ENCODE measurements at regions not wholly inside any gene's neighbourhood (a gene's known extent, or its start where the extent isn't known, plus 50 kb on each side); places are given as distances from the start of the nearest gene placed in this dataset.

DNA sequence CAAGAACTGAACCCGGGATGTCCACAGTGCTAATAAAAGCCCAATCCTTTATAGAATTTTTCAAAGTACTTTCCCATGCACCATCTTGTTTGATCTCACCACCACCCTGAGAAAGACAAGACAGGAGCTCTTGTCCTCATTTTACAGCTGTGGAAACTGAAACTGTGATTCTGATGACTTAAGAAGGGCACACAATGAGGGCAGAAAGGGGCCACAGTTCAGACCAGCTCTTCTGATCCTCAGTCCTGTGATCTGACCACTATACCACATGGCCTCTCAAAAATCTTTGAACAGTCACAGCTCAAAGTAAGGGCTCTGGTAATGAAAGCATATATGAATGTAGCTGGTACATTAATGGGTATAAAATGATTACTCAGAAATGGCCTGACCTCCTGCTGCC lies 127.3 kb upstream of the CPEB2 start:
- DNase-seq (ENCODE audit: low spot score) = no peak
- H3K27ac ChIP-seq = no peak overlapping the region
- TF ChIP-seq, protein P1, sequence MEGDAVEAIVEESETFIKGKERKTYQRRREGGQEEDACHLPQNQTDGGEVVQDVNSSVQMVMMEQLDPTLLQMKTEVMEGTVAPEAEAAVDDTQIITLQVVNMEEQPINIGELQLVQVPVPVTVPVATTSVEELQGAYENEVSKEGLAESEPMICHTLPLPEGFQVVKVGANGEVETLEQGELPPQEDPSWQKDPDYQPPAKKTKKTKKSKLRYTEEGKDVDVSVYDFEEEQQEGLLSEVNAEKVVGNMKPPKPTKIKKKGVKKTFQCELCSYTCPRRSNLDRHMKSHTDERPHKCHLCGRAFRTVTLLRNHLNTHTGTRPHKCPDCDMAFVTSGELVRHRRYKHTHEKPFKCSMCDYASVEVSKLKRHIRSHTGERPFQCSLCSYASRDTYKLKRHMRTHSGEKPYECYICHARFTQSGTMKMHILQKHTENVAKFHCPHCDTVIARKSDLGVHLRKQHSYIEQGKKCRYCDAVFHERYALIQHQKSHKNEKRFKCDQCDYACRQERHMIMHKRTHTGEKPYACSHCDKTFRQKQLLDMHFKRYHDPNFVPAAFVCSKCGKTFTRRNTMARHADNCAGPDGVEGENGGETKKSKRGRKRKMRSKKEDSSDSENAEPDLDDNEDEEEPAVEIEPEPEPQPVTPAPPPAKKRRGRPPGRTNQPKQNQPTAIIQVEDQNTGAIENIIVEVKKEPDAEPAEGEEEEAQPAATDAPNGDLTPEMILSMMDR (IDR thresholded peaks at IDR 0.05) = no peak
- no peak overlapping the region for H3K4me3 ChIP-seq

DNA sequence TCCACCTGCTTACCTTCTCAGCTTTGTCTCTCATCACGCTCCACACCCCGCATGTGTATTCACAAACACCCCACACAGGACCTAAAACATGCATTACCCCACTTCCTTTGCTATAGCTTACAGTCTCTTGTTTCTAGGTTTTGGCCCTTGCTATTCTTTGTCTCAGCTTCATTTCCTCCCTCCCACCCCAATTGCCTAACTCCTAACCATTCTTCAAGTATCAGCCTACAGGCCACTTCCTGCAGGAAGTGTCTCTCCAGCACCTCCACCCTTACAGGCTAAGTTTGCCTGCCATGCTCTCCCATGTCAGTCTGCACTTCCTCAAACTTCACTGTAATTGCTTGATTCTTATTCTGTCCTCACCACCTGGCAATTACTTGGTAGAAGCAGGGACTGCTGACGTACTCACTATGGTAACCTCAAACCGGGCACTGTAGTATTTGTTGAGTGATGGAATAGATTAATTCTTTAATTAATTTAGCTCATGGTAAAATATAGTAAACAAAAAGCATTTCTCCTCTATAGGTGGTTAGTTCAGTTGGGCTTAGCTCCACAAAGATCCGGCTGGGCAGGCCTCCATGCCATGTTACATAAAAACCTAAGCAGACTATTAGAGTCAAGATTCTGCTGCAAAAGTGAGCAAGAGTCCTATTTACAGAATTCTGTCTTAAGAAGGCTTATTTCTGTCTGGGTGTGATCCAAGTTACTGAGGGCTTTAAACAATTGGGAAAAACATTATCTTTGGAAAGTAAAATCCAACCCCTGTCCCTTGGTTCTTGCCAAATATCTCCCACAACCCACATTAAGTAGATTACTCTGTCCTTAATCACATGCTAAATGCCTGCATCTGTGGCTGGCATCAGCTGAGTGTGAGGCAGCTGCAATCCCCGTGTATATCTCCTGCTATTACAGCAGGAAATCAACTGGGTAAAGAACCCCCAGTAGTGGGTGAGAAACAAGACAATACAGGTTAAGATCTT lies 124.7 kb upstream of the CPEB2 start:
- no peak overlapping the region for H3K4me3 ChIP-seq
- DNase-seq (ENCODE audit: low spot score) = no peak
- H3K27ac ChIP-seq = no peak overlapping the region
- TF ChIP-seq, protein P1 (IDR thresholded peaks at IDR 0.05) = no peak

DNA sequence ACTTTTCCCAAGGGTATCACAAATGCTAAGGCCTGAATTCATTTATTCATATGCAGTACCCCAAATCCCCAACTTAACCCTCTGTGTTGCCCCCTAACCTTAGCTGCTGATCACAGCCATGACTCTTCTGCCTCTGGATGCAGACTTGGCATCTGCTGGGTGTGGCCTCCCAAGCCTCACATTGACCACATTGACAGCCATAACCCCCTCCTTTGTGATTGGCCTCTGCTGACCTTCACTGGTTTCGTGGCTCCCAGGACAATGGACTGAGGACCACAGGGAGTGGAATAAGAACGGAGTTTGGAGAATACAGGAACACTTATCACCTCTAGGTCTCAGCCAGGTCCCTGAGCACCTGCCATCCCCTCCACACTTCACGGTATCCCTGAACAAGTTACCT lies 123.6 kb upstream of the CPEB2 start:
- DNase-seq (ENCODE audit: low spot score) = no peak
- no peak overlapping the region for H3K27ac ChIP-seq
- TF ChIP-seq, protein P1 (IDR thresholded peaks at IDR 0.05) = no peak
- H3K4me3 ChIP-seq = no peak overlapping the region

DNA sequence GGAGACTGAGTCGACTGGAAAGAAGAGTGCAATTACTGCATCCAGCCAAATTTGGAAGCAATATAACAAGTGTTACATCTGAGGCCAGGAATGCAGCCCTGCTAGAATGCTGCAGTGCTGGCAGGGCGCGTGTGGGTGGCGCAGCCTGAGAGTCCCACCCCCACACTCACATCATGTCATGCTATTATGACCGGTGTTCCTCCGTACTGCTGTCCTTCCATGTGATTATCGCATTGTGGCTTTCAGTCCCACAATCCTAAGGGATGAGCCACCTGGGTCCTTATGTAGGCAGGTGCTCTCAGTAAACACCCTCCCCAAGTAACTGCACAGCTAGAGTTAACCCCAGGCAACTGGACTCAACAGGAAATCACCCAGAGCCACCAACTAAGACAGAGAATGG lies 122.6 kb upstream of the CPEB2 start:
- TF ChIP-seq, protein P1 (IDR thresholded peaks at IDR 0.05) = no peak
- H3K27ac ChIP-seq = no peak overlapping the region
- DNase-seq (ENCODE audit: low spot score) = no peak
- H3K4me3 ChIP-seq = no peak overlapping the region

DNA sequence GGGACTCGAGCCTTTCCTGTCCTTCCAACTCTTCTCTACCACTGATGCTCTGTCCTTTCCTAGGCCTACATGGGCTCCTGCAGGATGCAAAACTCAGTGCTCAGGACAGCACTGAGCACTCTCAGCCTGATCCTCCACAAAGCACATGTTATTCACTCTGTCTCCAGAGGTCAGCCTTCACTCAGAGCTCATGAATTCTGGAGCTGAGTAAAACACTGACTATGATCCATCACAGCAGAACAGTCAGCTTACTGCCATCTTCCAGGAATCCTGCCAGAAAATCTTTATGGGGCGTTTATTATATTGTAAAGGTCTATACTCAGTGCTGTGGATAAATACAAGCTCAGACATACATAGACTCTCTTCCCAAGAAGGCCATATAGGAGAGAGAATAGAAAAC lies 121.5 kb upstream of the CPEB2 start:
- Histone ChIP-seq H3K27ac (no peak overlapping the region), H3K4me3 (no peak overlapping the region)
- no peak for DNase-seq (ENCODE audit: low spot score)
- TF ChIP-seq, protein P1 (IDR thresholded peaks at IDR 0.05) = no peak

DNA sequence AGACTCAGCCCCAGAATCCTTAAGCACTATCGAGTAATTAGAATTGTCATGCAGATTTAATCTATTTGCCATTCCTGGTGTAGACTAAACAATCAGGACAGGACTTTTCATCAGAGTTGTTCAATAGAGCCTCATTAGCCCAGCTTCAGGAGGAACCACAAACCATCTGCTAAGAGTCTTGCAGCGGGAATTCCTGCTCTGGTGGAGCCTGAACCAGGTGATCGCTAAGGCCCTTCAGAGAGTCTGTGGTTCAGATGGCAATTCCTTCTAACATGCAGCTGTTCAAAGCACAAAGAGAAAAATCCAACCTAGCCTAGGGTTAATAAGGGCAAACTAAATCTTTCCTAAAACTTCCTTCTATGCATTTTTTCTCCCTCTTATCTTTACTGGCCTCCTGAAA lies 119.1 kb upstream of the CPEB2 start:
- DNase-seq (ENCODE audit: low spot score) = no peak
- TF ChIP-seq, protein P1 (IDR thresholded peaks at IDR 0.05) = no peak
- Histone ChIP-seq H3K4me3 (no peak overlapping the region), H3K27ac (no peak overlapping the region)

DNA sequence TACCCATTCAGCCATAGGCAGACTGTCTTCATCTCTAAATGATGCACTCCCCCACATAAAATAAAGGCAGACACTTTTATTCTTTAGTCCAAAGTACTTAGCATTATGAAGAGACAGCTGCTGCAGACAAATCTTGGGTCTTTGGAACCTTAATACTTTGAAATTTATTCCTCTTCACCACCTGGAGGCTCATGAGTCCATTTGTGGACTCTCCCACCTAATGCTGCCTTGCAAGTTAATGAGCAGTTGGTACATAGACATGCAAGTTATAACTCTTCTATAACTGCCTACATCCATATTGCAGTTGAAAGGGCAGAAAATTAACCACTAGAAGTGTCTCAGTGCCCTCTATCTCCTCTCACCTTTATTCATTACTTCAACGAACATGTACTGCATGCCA lies 118.6 kb upstream of the CPEB2 start:
- no peak for DNase-seq (ENCODE audit: low spot score)
- Histone ChIP-seq H3K4me3 (no peak overlapping the region), H3K27ac (no peak overlapping the region)
- TF ChIP-seq, protein P1 (IDR thresholded peaks at IDR 0.05) = no peak

All from coronary artery (tissue), 2 donors.